Panc1 (cell line): ENCODE measurements at regions not wholly inside any gene's neighbourhood (a gene's known extent, or its start where the extent isn't known, plus 50 kb on each side); places are given as distances from the start of the nearest gene placed in this dataset.

Experiments
- POLR2AphosphoS5 ChIP-seq: IDR thresholded peaks from 2 replicates; pipeline ENCODE4 v1.6.1; 2012; ENCODE audit warnings: mild to moderate bottlenecking, low read depth, low read length, moderate library complexity
- REST ChIP-seq, 2 experiments: IDR thresholded peaks; 2 replicates each; pipeline ENCODE4 v1.6.1; 2011 to 2012; ENCODE audit warnings: low read depth in 2 of 2, control low read depth in 1 of 2, low read length in 1 of 2, mild to moderate bottlenecking in 1 of 2, moderate library complexity in 1 of 2; ENCODE audit not compliant: insufficient read depth in 1 of 2
- SIN3A ChIP-seq: IDR thresholded peaks from 2 replicates; pipeline ENCODE4 v1.6.1; 2012; ENCODE audit warnings: low read depth, mild to moderate bottlenecking, low read length, moderate library complexity, borderline replicate concordance; ENCODE audit not compliant: insufficient read depth
- TCF7L2 ChIP-seq: IDR thresholded peaks from 2 replicates; pipeline ENCODE4 v1.6.1; 2011; ENCODE audit warnings: mild to moderate bottlenecking, low read depth, low read length, inconsistent platforms
- TF ChIP-seq, protein P1 (sequence below): fragments of 450-650 bp; IDR thresholded peaks from 2 replicates; pipeline ENCODE4 v1.5.1; 2017; ENCODE audit warnings: mild to moderate bottlenecking

DNA sequence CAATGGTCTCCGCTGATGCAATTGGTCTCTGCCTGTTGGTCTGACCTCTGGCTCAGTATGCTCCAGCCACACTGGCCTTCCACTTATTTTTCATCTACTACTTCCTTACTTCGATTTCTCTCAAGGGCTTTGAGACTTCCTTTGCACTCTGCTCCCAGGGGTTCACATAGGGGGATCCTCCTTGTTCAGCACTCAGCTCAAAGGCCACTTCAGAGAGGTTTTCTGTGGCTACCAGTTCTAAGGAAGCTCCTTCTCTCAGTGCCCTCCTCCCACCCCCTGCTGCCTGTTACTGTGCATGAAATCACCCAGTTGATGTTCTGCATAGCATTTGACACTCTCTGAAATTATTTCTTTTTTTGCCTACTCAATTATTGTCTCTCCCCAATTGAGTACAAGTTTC is 476.4 kb downstream of the HS3ST3B1 start:
- TF ChIP-seq, protein P1, sequence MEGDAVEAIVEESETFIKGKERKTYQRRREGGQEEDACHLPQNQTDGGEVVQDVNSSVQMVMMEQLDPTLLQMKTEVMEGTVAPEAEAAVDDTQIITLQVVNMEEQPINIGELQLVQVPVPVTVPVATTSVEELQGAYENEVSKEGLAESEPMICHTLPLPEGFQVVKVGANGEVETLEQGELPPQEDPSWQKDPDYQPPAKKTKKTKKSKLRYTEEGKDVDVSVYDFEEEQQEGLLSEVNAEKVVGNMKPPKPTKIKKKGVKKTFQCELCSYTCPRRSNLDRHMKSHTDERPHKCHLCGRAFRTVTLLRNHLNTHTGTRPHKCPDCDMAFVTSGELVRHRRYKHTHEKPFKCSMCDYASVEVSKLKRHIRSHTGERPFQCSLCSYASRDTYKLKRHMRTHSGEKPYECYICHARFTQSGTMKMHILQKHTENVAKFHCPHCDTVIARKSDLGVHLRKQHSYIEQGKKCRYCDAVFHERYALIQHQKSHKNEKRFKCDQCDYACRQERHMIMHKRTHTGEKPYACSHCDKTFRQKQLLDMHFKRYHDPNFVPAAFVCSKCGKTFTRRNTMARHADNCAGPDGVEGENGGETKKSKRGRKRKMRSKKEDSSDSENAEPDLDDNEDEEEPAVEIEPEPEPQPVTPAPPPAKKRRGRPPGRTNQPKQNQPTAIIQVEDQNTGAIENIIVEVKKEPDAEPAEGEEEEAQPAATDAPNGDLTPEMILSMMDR = no peak
- TF ChIP-seq REST (IDR thresholded peaks at IDR 0.05; ENCODE audit: insufficient read depth in 1 of 2, low read depth in 2 of 2, low read length in 1 of 2) (no peak), POLR2AphosphoS5 (no peak), SIN3A (no peak), TCF7L2 (no peak)
